ENCODE measurements at regions not wholly inside any gene's neighbourhood (a gene's known extent, or its start where the extent isn't known, plus 50 kb on each side); places are given as distances from the start of the nearest gene placed in this dataset.

GRCh38 chr20:22667198-22667597, 82.8 kb upstream of the FOXA2 start:
- TF ChIP-seq POLR2AphosphoS5 (IDR thresholded peaks at IDR 0.05; ENCODE audit: low read depth, low read length) = no peak
- TF ChIP-seq POLR2A (IDR thresholded peaks at IDR 0.05; ENCODE audit: low read depth, low read length) = no peak
- TF ChIP-seq TAF1 (IDR thresholded peaks at IDR 0.05; ENCODE audit: borderline replicate concordance, low read depth, low read length) = no peak

All from GM12892 (cell line).